Prostate gland (tissue), 2 donors: ENCODE measurements at regions not wholly inside any gene's neighbourhood (a gene's known extent, or its start where the extent isn't known, plus 50 kb on each side); places are given as distances from the start of the nearest gene placed in this dataset.
"Not testable (repeated sequence)": the region's sequence is repeated elsewhere in the genome, so short reads cannot be mapped to it uniquely, and the experiment has no call there.

Source experiments
- CTCF ChIP-seq, 4 experiments: fragments of 200-600 bp in 2 of 4; fragments of 450-650 bp in 2 of 4; sonication (generic) in 2 of 4; IDR thresholded peaks; 1 replicate in 3 of 4; 2 replicates in 1 of 4; pipeline ENCODE4 v1.5.1; 2016 to 2019; ENCODE audit warnings: antibody characterized with exemption in 4 of 4, mild to moderate bottlenecking in 2 of 4, moderate library complexity in 2 of 4
- POLR2A ChIP-seq: fragments of 450-650 bp; IDR thresholded peaks from one replicate; pipeline ENCODE4 v1.6.1; 2016; ENCODE audit warnings: antibody characterized with exemption, mild to moderate bottlenecking
- POLR2AphosphoS5 ChIP-seq: sonication (generic); formaldehyde crosslinking; IDR thresholded peaks from one replicate; pipeline ENCODE4 v1.6.1; 2017; ENCODE audit warnings: antibody characterized with exemption

- TF ChIP-seq CTCF (IDR thresholded peaks at IDR 0.05); POLR2A; POLR2AphosphoS5: not testable (repeated sequence)
Measured at GRCh38 chr2:111298927-111299326, 178.2 kb downstream of the BCL2L11 start.
